Glutamatergic neuron (in vitro differentiated cells): ENCODE measurements at regions not wholly inside any gene's neighbourhood (a gene's known extent, or its start where the extent isn't known, plus 50 kb on each side); places are given as distances from the start of the nearest gene placed in this dataset.

Experiments used
- DNase-seq: peaks from one replicate; pipeline ENCODE4 v3.0.0; 2022
- H3K27ac Mint-ChIP-seq: one replicate; pipeline ENCODE4 v1.8.0; 2020; ENCODE audit warnings: mild to moderate bottlenecking, mixed read lengths, inconsistent platforms; ENCODE audit not compliant: unreplicated experiment
- H3K27me3 Mint-ChIP-seq: one replicate; pipeline ENCODE4 v1.8.0; 2020; ENCODE audit warnings: mild to moderate bottlenecking, moderate library complexity, mixed read lengths, inconsistent platforms; ENCODE audit not compliant: unreplicated experiment
- H3K36me3 Mint-ChIP-seq: one replicate; pipeline ENCODE4 v1.8.0; 2020; ENCODE audit warnings: mild to moderate bottlenecking, mixed read lengths, inconsistent platforms; ENCODE audit not compliant: unreplicated experiment
- H3K4me1 Mint-ChIP-seq: one replicate; pipeline ENCODE4 v1.8.0; 2020; ENCODE audit warnings: mild to moderate bottlenecking, low read depth, mixed read lengths, inconsistent platforms; ENCODE audit not compliant: unreplicated experiment
- H3K4me3 Mint-ChIP-seq: one replicate; pipeline ENCODE4 v1.8.0; 2020; ENCODE audit warnings: mild to moderate bottlenecking, mixed read lengths, inconsistent platforms; ENCODE audit not compliant: unreplicated experiment
- H3K9me3 Mint-ChIP-seq: one replicate; pipeline ENCODE4 v1.8.0; 2020; ENCODE audit warnings: mild to moderate bottlenecking, moderate library complexity, mixed read lengths, inconsistent platforms; ENCODE audit not compliant: unreplicated experiment
- CTCF ChIP-seq: fragments of 200-600 bp; sonication (generic); IDR thresholded peaks from one replicate; pipeline ENCODE4 v1.5.0; 2021; ENCODE audit not compliant: partially characterized antibody, unreplicated experiment

GRCh38 chr15:39195961-39196486 lies 384.9 kb upstream of the THBS1 start:
- no peaks in the 10 kb centered on the region for H3K27me3 Mint-ChIP-seq
- no peak overlapping the region for H3K27ac Mint-ChIP-seq
- DNase-seq = no peak
- no peak for TF ChIP-seq CTCF
- H3K36me3 Mint-ChIP-seq = no peaks in the 10 kb centered on the region
- H3K4me1 Mint-ChIP-seq = no peaks in the 10 kb centered on the region
- no peaks in the 10 kb centered on the region for H3K9me3 Mint-ChIP-seq
- no peak overlapping the region for H3K4me3 Mint-ChIP-seq

DNA sequence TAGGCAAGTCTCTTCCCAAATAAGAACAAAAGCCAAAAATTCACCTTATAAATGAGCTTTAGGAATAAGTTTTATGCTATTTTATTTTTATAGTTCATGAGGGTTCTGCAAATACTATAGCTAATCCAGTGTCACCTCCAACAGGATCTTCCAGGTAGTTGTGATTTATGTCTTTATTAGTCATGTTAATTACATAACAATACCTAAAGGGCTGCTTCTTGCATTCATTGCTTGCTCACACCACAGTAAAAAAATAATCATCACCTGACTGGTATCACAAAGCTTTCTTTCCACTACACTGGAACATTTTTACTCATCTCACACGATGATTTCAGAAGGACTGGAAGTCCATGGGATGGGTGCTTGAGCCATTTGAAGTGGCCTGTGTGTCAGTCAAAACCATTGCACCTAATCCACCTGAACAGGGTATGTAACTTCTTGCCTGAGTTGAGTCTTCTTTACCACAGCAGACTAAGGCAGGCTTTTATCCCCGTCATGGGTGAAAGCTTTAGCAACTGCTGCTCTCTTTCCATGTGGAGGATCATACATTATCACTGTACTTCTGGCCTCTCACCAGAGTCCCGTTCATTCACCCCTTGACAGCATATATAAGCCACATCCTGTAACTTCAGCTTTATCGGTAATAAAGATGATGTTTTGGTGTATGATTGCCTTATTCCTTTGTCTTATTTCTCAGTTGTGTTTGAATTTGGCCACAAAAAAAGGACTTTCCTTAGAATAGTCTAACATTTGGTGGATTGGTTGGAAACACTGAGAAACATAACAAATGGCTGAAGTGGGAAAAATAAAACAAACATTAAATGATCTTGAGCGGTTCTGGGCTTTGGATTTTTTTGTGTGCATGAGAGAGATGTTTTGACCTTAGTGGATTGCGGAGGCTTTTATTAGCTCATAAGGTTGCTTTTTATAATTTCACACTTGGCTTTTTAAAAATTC lies 382.6 kb upstream of the THBS1 start:
- no peak for DNase-seq
- no peak overlapping the region for H3K4me3 Mint-ChIP-seq
- H3K36me3 Mint-ChIP-seq = no peaks in the 10 kb centered on the region
- no peaks in the 10 kb centered on the region for H3K9me3 Mint-ChIP-seq
- no peaks in the 10 kb centered on the region for H3K4me1 Mint-ChIP-seq
- H3K27ac Mint-ChIP-seq = no peak overlapping the region
- no peak for TF ChIP-seq CTCF
- H3K27me3 Mint-ChIP-seq = no peaks in the 10 kb centered on the region

DNA sequence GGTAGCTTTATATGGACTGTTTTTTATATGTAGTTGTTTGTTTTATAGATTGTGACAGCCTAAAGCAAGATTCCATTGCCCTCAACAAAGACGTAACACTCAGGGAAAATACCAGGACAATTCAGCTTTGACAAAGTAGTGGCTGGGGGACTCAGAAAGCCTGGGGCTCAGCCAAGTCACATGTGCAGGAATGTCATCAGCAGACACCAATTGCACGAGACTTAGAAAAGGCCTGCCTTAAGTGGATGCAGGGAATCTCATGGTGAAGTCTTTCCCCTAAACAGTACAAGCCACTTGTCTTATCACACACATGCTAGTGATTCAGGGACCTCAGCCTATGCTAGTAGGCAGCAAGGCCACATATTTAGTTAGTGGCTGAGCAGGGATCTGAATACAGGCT lies 381.8 kb upstream of the THBS1 start:
- no peak for TF ChIP-seq CTCF
- H3K4me1 Mint-ChIP-seq = no peaks in the 10 kb centered on the region
- H3K4me3 Mint-ChIP-seq = no peak overlapping the region
- H3K27ac Mint-ChIP-seq = no peak overlapping the region
- no peaks in the 10 kb centered on the region for H3K9me3 Mint-ChIP-seq
- no peaks in the 10 kb centered on the region for H3K36me3 Mint-ChIP-seq
- no peak for DNase-seq
- H3K27me3 Mint-ChIP-seq = no peaks in the 10 kb centered on the region

- Mint-ChIP-seq H3K27me3 (no peaks in the 10 kb centered on the region), H3K9me3 (no peaks in the 10 kb centered on the region), H3K4me1 (no peaks in the 10 kb centered on the region), H3K36me3 (no peaks in the 10 kb centered on the region), H3K27ac (no peak overlapping the region), H3K4me3 (no peak overlapping the region)
- DNase-seq = no peak
- TF ChIP-seq CTCF = no peak
Measured at GRCh38 chr15:39200586-39200985, 380.3 kb upstream of the THBS1 start.

- H3K4me1 Mint-ChIP-seq = no peaks in the 10 kb centered on the region
- no peaks in the 10 kb centered on the region for H3K27me3 Mint-ChIP-seq
- H3K27ac Mint-ChIP-seq = no peak overlapping the region
- no peaks in the 10 kb centered on the region for H3K36me3 Mint-ChIP-seq
- no peak for DNase-seq
- no peaks in the 10 kb centered on the region for H3K9me3 Mint-ChIP-seq
- no peak for TF ChIP-seq CTCF
- H3K4me3 Mint-ChIP-seq = no peak overlapping the region
Measured at GRCh38 chr15:39202641-39203040, 378.2 kb upstream of the THBS1 start.
